Astrocyte (in vitro differentiated cells and primary cell): ENCODE measurements at regions not wholly inside any gene's neighbourhood (a gene's known extent, or its start where the extent isn't known, plus 50 kb on each side); places are given as distances from the start of the nearest gene placed in this dataset.

Experiments
- CTCF ChIP-seq: IDR thresholded peaks from 2 replicates; pipeline ENCODE4 v1.5.1; 2011; ENCODE audit warnings: low read depth, mild to moderate bottlenecking, inconsistent platforms, low read length, moderate library complexity; ENCODE audit not compliant: insufficient read depth
- EZH2 ChIP-seq: IDR thresholded peaks from 2 replicates; pipeline ENCODE4 v1.6.1; 2012; ENCODE audit warnings: mild to moderate bottlenecking, low read length, inconsistent platforms; ENCODE audit not compliant: insufficient read depth

GRCh38 chr2:7910752-7911151 is 771.1 kb upstream of the ID2 start:
- TF ChIP-seq CTCF (no peak), EZH2 (no peak)
